ENCODE measurements at regions not wholly inside any gene's neighbourhood (a gene's known extent, or its start where the extent isn't known, plus 50 kb on each side); places are given as distances from the start of the nearest gene placed in this dataset.

- no peak for DNase-seq (ENCODE audit: low read depth in 2 of 2)
Observed at GRCh38 chr4:155564086-155564485, 102.6 kb upstream of the GUCY1A1 start.

- no peak for DNase-seq (ENCODE audit: low read depth in 2 of 2)
Observed at GRCh38 chr4:155559915-155560314, 106.7 kb upstream of the GUCY1A1 start.

GRCh38 chr4:155552180-155552579 lies 114.5 kb upstream of the GUCY1A1 start:
- no peak for DNase-seq (ENCODE audit: low read depth in 2 of 2)

GRCh38 chr4:155548173-155548572 lies 118.5 kb upstream of the GUCY1A1 start:
- no peak for DNase-seq (ENCODE audit: low read depth in 2 of 2)

- DNase-seq (ENCODE audit: low read depth in 2 of 2): no peak
Observed at GRCh38 chr4:155546451-155546850, 120.2 kb upstream of the GUCY1A1 start.

- DNase-seq (ENCODE audit: low read depth in 2 of 2): no peak
Observed at GRCh38 chr4:155545456-155545855, 121.2 kb upstream of the GUCY1A1 start.

GRCh38 chr4:155544547-155544946 lies 122.1 kb upstream of the GUCY1A1 start:
- no peak for DNase-seq (ENCODE audit: low read depth in 2 of 2)

- DNase-seq (ENCODE audit: low read depth in 2 of 2): no peak
Observed at GRCh38 chr4:155543126-155543765, 123.4 kb upstream of the GUCY1A1 start.

GRCh38 chr4:155542415-155542814 lies 124.2 kb upstream of the GUCY1A1 start:
- no peak for DNase-seq (ENCODE audit: low read depth in 2 of 2)

- no peak for DNase-seq (ENCODE audit: low read depth in 2 of 2)
Observed at GRCh38 chr4:155541716-155542115, 124.9 kb upstream of the GUCY1A1 start.

- DNase-seq (ENCODE audit: low read depth in 2 of 2): no peak
Observed at GRCh38 chr4:155540698-155541097, 126.0 kb upstream of the GUCY1A1 start.

GRCh38 chr4:155539746-155540145 lies 126.9 kb upstream of the GUCY1A1 start:
- DNase-seq (ENCODE audit: low read depth in 2 of 2): no peak

- no peak for DNase-seq (ENCODE audit: low read depth in 2 of 2)
Observed at GRCh38 chr4:155535802-155536454, 130.7 kb upstream of the GUCY1A1 start.

- no peak for DNase-seq (ENCODE audit: low read depth in 2 of 2)
Observed at GRCh38 chr4:155532373-155533085, 134.1 kb upstream of the GUCY1A1 start.

- no peak for DNase-seq (ENCODE audit: low read depth in 2 of 2)
Observed at GRCh38 chr4:155530857-155531256, 135.8 kb upstream of the GUCY1A1 start.

GRCh38 chr4:155530290-155530689 lies 136.4 kb upstream of the GUCY1A1 start:
- DNase-seq (ENCODE audit: low read depth in 2 of 2): no peak

- no peak for DNase-seq (ENCODE audit: low read depth in 2 of 2)
Observed at GRCh38 chr4:155529716-155530115, 136.9 kb upstream of the GUCY1A1 start.

- no peak for DNase-seq (ENCODE audit: low read depth in 2 of 2)
Observed at GRCh38 chr4:155529272-155529671, 137.4 kb upstream of the GUCY1A1 start.

- DNase-seq (ENCODE audit: low read depth in 2 of 2): no peak
Observed at GRCh38 chr4:155526452-155527169, 140.0 kb upstream of the GUCY1A1 start.

GRCh38 chr4:155524926-155525455 lies 141.7 kb upstream of the GUCY1A1 start:
- DNase-seq (ENCODE audit: low read depth in 2 of 2): no peak

GRCh38 chr4:155523358-155523757 lies 143.3 kb upstream of the GUCY1A1 start:
- no peak for DNase-seq (ENCODE audit: low read depth in 2 of 2)

- DNase-seq (ENCODE audit: low read depth in 2 of 2): no peak
Observed at GRCh38 chr4:155522201-155522600, 144.4 kb upstream of the GUCY1A1 start.
